ENCODE measurements at regions not wholly inside any gene's neighbourhood (a gene's known extent, or its start where the extent isn't known, plus 50 kb on each side); places are given as distances from the start of the nearest gene placed in this dataset.

- ChIA-PET POLR2A (no interaction called here), CTCF (no interaction called here)
- TF ChIP-seq SP1 (CRISPR knock-in tag; conservative IDR thresholded peaks at IDR 0.05) = no peak
- no peak for TF ChIP-seq CTCF (IDR thresholded peaks at IDR 0.05)
- TF ChIP-seq, protein P1, sequence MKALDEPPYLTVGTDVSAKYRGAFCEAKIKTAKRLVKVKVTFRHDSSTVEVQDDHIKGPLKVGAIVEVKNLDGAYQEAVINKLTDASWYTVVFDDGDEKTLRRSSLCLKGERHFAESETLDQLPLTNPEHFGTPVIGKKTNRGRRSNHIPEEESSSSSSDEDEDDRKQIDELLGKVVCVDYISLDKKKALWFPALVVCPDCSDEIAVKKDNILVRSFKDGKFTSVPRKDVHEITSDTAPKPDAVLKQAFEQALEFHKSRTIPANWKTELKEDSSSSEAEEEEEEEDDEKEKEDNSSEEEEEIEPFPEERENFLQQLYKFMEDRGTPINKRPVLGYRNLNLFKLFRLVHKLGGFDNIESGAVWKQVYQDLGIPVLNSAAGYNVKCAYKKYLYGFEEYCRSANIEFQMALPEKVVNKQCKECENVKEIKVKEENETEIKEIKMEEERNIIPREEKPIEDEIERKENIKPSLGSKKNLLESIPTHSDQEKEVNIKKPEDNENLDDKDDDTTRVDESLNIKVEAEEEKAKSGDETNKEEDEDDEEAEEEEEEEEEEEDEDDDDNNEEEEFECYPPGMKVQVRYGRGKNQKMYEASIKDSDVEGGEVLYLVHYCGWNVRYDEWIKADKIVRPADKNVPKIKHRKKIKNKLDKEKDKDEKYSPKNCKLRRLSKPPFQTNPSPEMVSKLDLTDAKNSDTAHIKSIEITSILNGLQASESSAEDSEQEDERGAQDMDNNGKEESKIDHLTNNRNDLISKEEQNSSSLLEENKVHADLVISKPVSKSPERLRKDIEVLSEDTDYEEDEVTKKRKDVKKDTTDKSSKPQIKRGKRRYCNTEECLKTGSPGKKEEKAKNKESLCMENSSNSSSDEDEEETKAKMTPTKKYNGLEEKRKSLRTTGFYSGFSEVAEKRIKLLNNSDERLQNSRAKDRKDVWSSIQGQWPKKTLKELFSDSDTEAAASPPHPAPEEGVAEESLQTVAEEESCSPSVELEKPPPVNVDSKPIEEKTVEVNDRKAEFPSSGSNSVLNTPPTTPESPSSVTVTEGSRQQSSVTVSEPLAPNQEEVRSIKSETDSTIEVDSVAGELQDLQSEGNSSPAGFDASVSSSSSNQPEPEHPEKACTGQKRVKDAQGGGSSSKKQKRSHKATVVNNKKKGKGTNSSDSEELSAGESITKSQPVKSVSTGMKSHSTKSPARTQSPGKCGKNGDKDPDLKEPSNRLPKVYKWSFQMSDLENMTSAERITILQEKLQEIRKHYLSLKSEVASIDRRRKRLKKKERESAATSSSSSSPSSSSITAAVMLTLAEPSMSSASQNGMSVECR (CRISPR knock-in tag; IDR thresholded peaks at IDR 0.05; ENCODE audit: borderline replicate concordance) = no peak
- TF ChIP-seq SOX15 (CRISPR knock-in tag; IDR thresholded peaks at IDR 0.05) = no peak
- no peak for TF ChIP-seq FOXJ3 (CRISPR knock-in tag; IDR thresholded peaks at IDR 0.05; ENCODE audit: borderline replicate concordance)
- TF ChIP-seq ZNF512 (CRISPR knock-in tag; IDR thresholded peaks at IDR 0.05; ENCODE audit: borderline replicate concordance) = no peak
- TF ChIP-seq FOXK1 (CRISPR knock-in tag; IDR thresholded peaks at IDR 0.05) = no peak
- TF ChIP-seq ATF1 (CRISPR knock-in tag; IDR thresholded peaks at IDR 0.05) = no peak
- no peak for TF ChIP-seq CBFB (CRISPR knock-in tag; IDR thresholded peaks at IDR 0.05; ENCODE audit: low read depth)
- no peak for TF ChIP-seq ZNF121 (CRISPR knock-in tag; IDR thresholded peaks at IDR 0.05)
- TF ChIP-seq ZNF138 (CRISPR knock-in tag; conservative IDR thresholded peaks at IDR 0.05) = no peak
- DNase-seq (ENCODE audit: low spot score) (no peak), ATAC-seq (no peak)
- Mint-ChIP-seq H3K4me3 (no peak overlapping the region), H3K27me3 (ENCODE audit: low read depth) (no peaks in the 10 kb centered on the region), H3K27ac (no peak overlapping the region), H3K4me1 (peaks cover 5% of the 10 kb centered on the region), H3K9me3 (no peaks in the 10 kb centered on the region), H3K36me3 (no peaks in the 10 kb centered on the region)
Observed at GRCh38 chr17:77851921-77852320, 106.6 kb upstream of the TNRC6C start.

DNA sequence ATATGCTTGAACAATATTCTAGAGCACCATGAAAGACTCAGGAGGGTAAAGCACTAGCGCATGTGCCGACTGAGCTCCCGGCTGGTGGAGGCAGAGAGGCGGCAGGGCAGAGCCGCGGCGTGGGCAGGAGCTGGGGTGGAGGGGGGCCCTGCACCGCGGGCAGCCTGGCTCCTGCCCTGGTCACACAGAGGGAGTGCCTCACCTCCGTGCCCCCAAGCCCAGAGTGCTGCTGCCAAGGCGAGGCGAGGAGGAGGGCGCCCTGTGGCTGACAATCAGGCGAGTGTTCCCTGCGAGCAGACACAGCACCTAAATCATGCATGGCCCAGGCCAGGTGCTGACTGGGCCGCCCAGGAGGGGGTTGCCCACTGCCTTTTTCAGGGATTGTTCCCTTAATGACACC, 105.8 kb upstream of the TNRC6C start:
- H3K4me1 Mint-ChIP-seq = peaks cover 5% of the 10 kb centered on the region
- H3K27ac Mint-ChIP-seq = no peak overlapping the region
- H3K27me3 Mint-ChIP-seq (ENCODE audit: low read depth) = no peaks in the 10 kb centered on the region
- H3K9me3 Mint-ChIP-seq = no peaks in the 10 kb centered on the region
- POLR2A ChIA-PET = no interaction called here
- no peak for DNase-seq (ENCODE audit: low spot score)
- no peak for ATAC-seq
- H3K4me3 Mint-ChIP-seq = no peak overlapping the region
- CTCF ChIA-PET = interaction anchor here (0.6 kb wide), 1 partner anchor 166 kb away, joined by 3 read pairs; no protein-coding TSS in a partner anchor
- no peaks in the 10 kb centered on the region for H3K36me3 Mint-ChIP-seq
- no peak for TF ChIP-seq AFF4 (CRISPR knock-in tag; IDR thresholded peaks at IDR 0.05; ENCODE audit: borderline replicate concordance)
- no peak for TF ChIP-seq PREB (CRISPR knock-in tag; IDR thresholded peaks at IDR 0.05; ENCODE audit: borderline replicate concordance)
- TF ChIP-seq CREB1 (CRISPR knock-in tag; IDR thresholded peaks at IDR 0.05) = no peak
- TF ChIP-seq ATF2 (CRISPR knock-in tag; IDR thresholded peaks at IDR 0.05; ENCODE audit: borderline replicate concordance, low read depth) = no peak
- TF ChIP-seq ETV6 (CRISPR knock-in tag; IDR thresholded peaks at IDR 0.05) = no peak
- TF ChIP-seq RORB (CRISPR knock-in tag; IDR thresholded peaks at IDR 0.05) = no peak
- no peak for TF ChIP-seq NFYB (CRISPR knock-in tag; conservative IDR thresholded peaks at IDR 0.05; ENCODE audit: low read depth)
- no peak for TF ChIP-seq SMAD3 (CRISPR knock-in tag; IDR thresholded peaks at IDR 0.05; ENCODE audit: borderline replicate concordance)
- TF ChIP-seq, protein P2, sequence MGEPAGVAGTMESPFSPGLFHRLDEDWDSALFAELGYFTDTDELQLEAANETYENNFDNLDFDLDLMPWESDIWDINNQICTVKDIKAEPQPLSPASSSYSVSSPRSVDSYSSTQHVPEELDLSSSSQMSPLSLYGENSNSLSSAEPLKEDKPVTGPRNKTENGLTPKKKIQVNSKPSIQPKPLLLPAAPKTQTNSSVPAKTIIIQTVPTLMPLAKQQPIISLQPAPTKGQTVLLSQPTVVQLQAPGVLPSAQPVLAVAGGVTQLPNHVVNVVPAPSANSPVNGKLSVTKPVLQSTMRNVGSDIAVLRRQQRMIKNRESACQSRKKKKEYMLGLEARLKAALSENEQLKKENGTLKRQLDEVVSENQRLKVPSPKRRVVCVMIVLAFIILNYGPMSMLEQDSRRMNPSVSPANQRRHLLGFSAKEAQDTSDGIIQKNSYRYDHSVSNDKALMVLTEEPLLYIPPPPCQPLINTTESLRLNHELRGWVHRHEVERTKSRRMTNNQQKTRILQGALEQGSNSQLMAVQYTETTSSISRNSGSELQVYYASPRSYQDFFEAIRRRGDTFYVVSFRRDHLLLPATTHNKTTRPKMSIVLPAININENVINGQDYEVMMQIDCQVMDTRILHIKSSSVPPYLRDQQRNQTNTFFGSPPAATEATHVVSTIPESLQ (CRISPR knock-in tag; IDR thresholded peaks at IDR 0.05) = no peak

Measured in WTC11 (cell line).